Calu3 (cell line): ENCODE measurements at regions not wholly inside any gene's neighbourhood (a gene's known extent, or its start where the extent isn't known, plus 50 kb on each side); places are given as distances from the start of the nearest gene placed in this dataset.
A peak's percentile ranks its signal among the peaks of the same experiment; 100 is the strongest.

ENCODE experiments used
- BruUV-seq: library from RNA; stranded (reverse); fragments of 400-500 nt; replicated peaks from 2 replicates; lab custom pipeline; 2021; lab: Mats Ljungman, UMichigan
- CTCF ChIA-PET: fragments of 300-600 bp; sonication (Branson Sonifier 250); formaldehyde crosslinking; loops from one replicate; lab custom pipeline; 2022; ENCODE audit warnings: antibody characterized with exemption; lab: Charles Lee
- DNase-seq: peaks from one replicate; pipeline ENCODE4 v3.0.0; 2022
- H3K27ac Mint-ChIP-seq: one replicate; pipeline ENCODE4 v1.8.0; 2022; ENCODE audit warnings: mixed read lengths; ENCODE audit not compliant: unreplicated experiment
- H3K27me3 Mint-ChIP-seq: one replicate; pipeline ENCODE4 v1.8.0; 2022; ENCODE audit warnings: mixed read lengths; ENCODE audit not compliant: unreplicated experiment
- H3K36me3 Mint-ChIP-seq: one replicate; pipeline ENCODE4 v1.8.0; 2022; ENCODE audit warnings: mild to moderate bottlenecking, moderate library complexity, mixed read lengths; ENCODE audit not compliant: insufficient read depth, unreplicated experiment
- H3K4me1 Mint-ChIP-seq: one replicate; pipeline ENCODE4 v1.8.0; 2022; ENCODE audit warnings: mild to moderate bottlenecking, low read depth, mixed read lengths; ENCODE audit not compliant: unreplicated experiment
- H3K4me3 Mint-ChIP-seq: one replicate; pipeline ENCODE4 v1.8.0; 2022; ENCODE audit warnings: mild to moderate bottlenecking, low read depth, moderate library complexity, mixed read lengths; ENCODE audit not compliant: unreplicated experiment
- H3K9me3 Mint-ChIP-seq: one replicate; pipeline ENCODE4 v1.8.0; 2022; ENCODE audit warnings: low read depth, mixed read lengths; ENCODE audit not compliant: unreplicated experiment
- intact Hi-C: fragments of 100-400 bp; cut with micrococcal nuclease; formaldehyde crosslinking; loops from one replicate; pipeline ENCODE4 v1.10.0; 2022; ENCODE audit not compliant: unreplicated experiment
- TF ChIP-seq, protein P1 (sequence below): fragments of 200-600 bp; IDR thresholded peaks from one replicate; pipeline ENCODE4 v1.8.0; 2022; ENCODE audit warnings: antibody characterized with exemption; ENCODE audit not compliant: unreplicated experiment

GRCh38 chr3:107206141-107206540, 171.1 kb upstream of the CCDC54 start:
- Mint-ChIP-seq H3K9me3 (no peaks in the 10 kb centered on the region), H3K27me3 (no peaks in the 10 kb centered on the region), H3K4me1 (peaks cover 22% of the 10 kb centered on the region), H3K4me3 (no peak overlapping the region), H3K27ac (no peak overlapping the region), H3K36me3 (no peaks in the 10 kb centered on the region)
- intact Hi-C loops, result no loop called here
- no TSS peak for BruUV-seq
- TF ChIP-seq, protein P1, sequence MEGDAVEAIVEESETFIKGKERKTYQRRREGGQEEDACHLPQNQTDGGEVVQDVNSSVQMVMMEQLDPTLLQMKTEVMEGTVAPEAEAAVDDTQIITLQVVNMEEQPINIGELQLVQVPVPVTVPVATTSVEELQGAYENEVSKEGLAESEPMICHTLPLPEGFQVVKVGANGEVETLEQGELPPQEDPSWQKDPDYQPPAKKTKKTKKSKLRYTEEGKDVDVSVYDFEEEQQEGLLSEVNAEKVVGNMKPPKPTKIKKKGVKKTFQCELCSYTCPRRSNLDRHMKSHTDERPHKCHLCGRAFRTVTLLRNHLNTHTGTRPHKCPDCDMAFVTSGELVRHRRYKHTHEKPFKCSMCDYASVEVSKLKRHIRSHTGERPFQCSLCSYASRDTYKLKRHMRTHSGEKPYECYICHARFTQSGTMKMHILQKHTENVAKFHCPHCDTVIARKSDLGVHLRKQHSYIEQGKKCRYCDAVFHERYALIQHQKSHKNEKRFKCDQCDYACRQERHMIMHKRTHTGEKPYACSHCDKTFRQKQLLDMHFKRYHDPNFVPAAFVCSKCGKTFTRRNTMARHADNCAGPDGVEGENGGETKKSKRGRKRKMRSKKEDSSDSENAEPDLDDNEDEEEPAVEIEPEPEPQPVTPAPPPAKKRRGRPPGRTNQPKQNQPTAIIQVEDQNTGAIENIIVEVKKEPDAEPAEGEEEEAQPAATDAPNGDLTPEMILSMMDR, result peak; percentile 55
- CTCF ChIA-PET, result no interaction called here
- peak; percentile 46 for DNase-seq

- Mint-ChIP-seq H3K27ac (no peak overlapping the region), H3K9me3 (no peaks in the 10 kb centered on the region), H3K36me3 (no peaks in the 10 kb centered on the region), H3K4me1 (peaks cover 22% of the 10 kb centered on the region), H3K27me3 (no peaks in the 10 kb centered on the region), H3K4me3 (no peak overlapping the region)
- TF ChIP-seq, protein P1, result no peak
- intact Hi-C loops, result no loop called here
- BruUV-seq, result no TSS peak
- no peak for DNase-seq
- CTCF ChIA-PET, result no interaction called here
Observed at GRCh38 chr3:107206945-107207344, 170.3 kb upstream of the CCDC54 start.

- Mint-ChIP-seq H3K4me1 (peaks cover 22% of the 10 kb centered on the region), H3K36me3 (no peaks in the 10 kb centered on the region), H3K27me3 (no peaks in the 10 kb centered on the region), H3K27ac (peak overlapping the region; percentile 55), H3K9me3 (no peaks in the 10 kb centered on the region), H3K4me3 (no peak overlapping the region)
- TF ChIP-seq, protein P1, result no peak
- BruUV-seq, result no TSS peak
- DNase-seq, result no peak
- CTCF ChIA-PET, result interaction anchor here (1.1 to 1.3 kb wide), 2 partner anchors 8 to 15 kb away, joined by 3 read pairs; no protein-coding TSS in a partner anchor
- intact Hi-C loops, result no loop called here
Observed at GRCh38 chr3:107208100-107208499, 169.1 kb upstream of the CCDC54 start.

GRCh38 chr3:107208796-107209195, 168.4 kb upstream of the CCDC54 start:
- H3K27ac Mint-ChIP-seq, result no peak overlapping the region
- H3K4me1 Mint-ChIP-seq, result peaks cover 22% of the 10 kb centered on the region
- no peak overlapping the region for H3K4me3 Mint-ChIP-seq
- DNase-seq, result no peak
- H3K9me3 Mint-ChIP-seq, result no peaks in the 10 kb centered on the region
- intact Hi-C loops, result no loop called here
- no peaks in the 10 kb centered on the region for H3K27me3 Mint-ChIP-seq
- CTCF ChIA-PET, result interaction anchor here (1.3 kb wide), 1 partner anchor 14 kb away, joined by 3 read pairs; no protein-coding TSS in a partner anchor
- no peaks in the 10 kb centered on the region for H3K36me3 Mint-ChIP-seq
- BruUV-seq, result no TSS peak
- TF ChIP-seq, protein P1, result no peak
